PC-3 (cell line): ENCODE measurements at regions not wholly inside any gene's neighbourhood (a gene's known extent, or its start where the extent isn't known, plus 50 kb on each side); places are given as distances from the start of the nearest gene placed in this dataset.

Source experiments
- ATAC-seq: fragments of 200-7000 bp; cut with Tn5 transposase; 2 replicates; pipeline ENCODE4 v1.9.1; 2020; ENCODE audit warnings: mild to moderate bottlenecking, moderate library complexity
- BruUV-seq: library from RNA; stranded (reverse); fragments of 400-500 nt; replicated peaks from 2 replicates; lab custom pipeline; 2021; lab: Mats Ljungman, UMichigan
- CTCF ChIA-PET: fragments of 300-600 bp; sonication (Branson Sonifier 250); formaldehyde crosslinking; loops from one replicate; lab custom pipeline; 2022; ENCODE audit warnings: antibody characterized with exemption; lab: Charles Lee
- POLR2A ChIA-PET: fragments of 300-600 bp; sonication (Branson Sonifier 250); formaldehyde crosslinking; loops from one replicate; lab custom pipeline; 2022; ENCODE audit warnings: antibody characterized with exemption; ENCODE audit not compliant: unreplicated experiment; lab: Charles Lee
- DNase-seq: peaks from one replicate; pipeline ENCODE4 v3.0.0-alpha.2; 2015
- H2AFZ ChIP-seq: fragments of 300-600 bp; sonication (generic); 2 replicates; pipeline ENCODE4 v1.6.0; 2016; ENCODE audit warnings: antibody characterized with exemption, low read length
- H3F3A ChIP-seq: fragments of 300-600 bp; sonication (generic); one replicate; pipeline ENCODE4 v1.6.0; 2017; ENCODE audit warnings: antibody characterized with exemption, low read length, control low read depth, mild to moderate bottlenecking; ENCODE audit not compliant: unreplicated experiment
- H3K27ac ChIP-seq: fragments of 300-600 bp; sonication (generic); 2 replicates; pipeline ENCODE4 v1.5.1; 2016; ENCODE audit warnings: mild to moderate bottlenecking, low read length
- H3K27me3 ChIP-seq: fragments of 300-600 bp; sonication (generic); 2 replicates; pipeline ENCODE4 v1.6.1; 2016; ENCODE audit warnings: low read length, mixed read lengths
- H3K36me3 ChIP-seq: fragments of 300-600 bp; sonication (generic); 2 replicates; pipeline ENCODE4 v1.6.1; 2016; ENCODE audit warnings: low read depth, mixed run types, low read length, mixed read lengths
- H3K4me1 ChIP-seq: fragments of 300-600 bp; sonication (generic); 2 replicates; pipeline ENCODE4 v1.5.1; 2016; ENCODE audit warnings: low read length; ENCODE audit not compliant: insufficient read depth
- H3K4me2 ChIP-seq: fragments of 300-600 bp; sonication (generic); 2 replicates; pipeline ENCODE4 v1.6.0; 2016; ENCODE audit warnings: low read length
- H3K4me3 ChIP-seq: fragments of 300-600 bp; sonication (generic); 2 replicates; pipeline ENCODE4 v1.5.1; 2016; ENCODE audit warnings: mild to moderate bottlenecking, low read length, mixed read lengths
- H3K79me2 ChIP-seq: fragments of 300-600 bp; sonication (generic); 2 replicates; pipeline ENCODE4 v1.6.1; 2017; ENCODE audit warnings: low read length, mixed read lengths
- H3K9ac ChIP-seq: fragments of 300-600 bp; sonication (generic); 2 replicates; pipeline ENCODE4 v1.6.0; 2016; ENCODE audit warnings: mild to moderate bottlenecking, low read length
- H3K9me2 ChIP-seq: fragments of 300-600 bp; sonication (generic); replicated peaks from 2 replicates; pipeline ENCODE4 v1.6.1; 2016; ENCODE audit warnings: mixed run types, low read length, mixed read lengths
- H3K9me3 ChIP-seq: fragments of 300-600 bp; sonication (generic); 2 replicates; pipeline ENCODE4 v1.6.1; 2016; ENCODE audit warnings: low read length, mixed read lengths
- H4K20me1 ChIP-seq: fragments of 300-600 bp; sonication (generic); 2 replicates; pipeline ENCODE4 v1.6.1; 2016; ENCODE audit warnings: low read length, mixed read lengths
- EZH2 ChIP-seq: fragments of 300-600 bp; sonication (generic); IDR thresholded peaks from one replicate; pipeline ENCODE4 v1.6.1; 2017; ENCODE audit warnings: antibody characterized with exemption, mild to moderate bottlenecking, low read length; ENCODE audit not compliant: unreplicated experiment
- EZH2phosphoT487 ChIP-seq: fragments of 300-600 bp; sonication (generic); IDR thresholded peaks from 2 replicates; pipeline ENCODE4 v1.6.1; 2018; ENCODE audit warnings: mild to moderate bottlenecking, antibody characterized with exemption, low read length, borderline replicate concordance
- intact Hi-C: fragments of 100-400 bp; cut with micrococcal nuclease; formaldehyde crosslinking; loops from 2 replicates; pipeline ENCODE4 v1.9.0; 2023
- TF ChIP-seq, protein P1 (sequence below): fragments of 300-600 bp; sonication (generic); conservative IDR thresholded peaks from 2 replicates; pipeline ENCODE4 v1.5.1; 2017; ENCODE audit warnings: antibody characterized with exemption, low read depth, mild to moderate bottlenecking, low read length

DNA sequence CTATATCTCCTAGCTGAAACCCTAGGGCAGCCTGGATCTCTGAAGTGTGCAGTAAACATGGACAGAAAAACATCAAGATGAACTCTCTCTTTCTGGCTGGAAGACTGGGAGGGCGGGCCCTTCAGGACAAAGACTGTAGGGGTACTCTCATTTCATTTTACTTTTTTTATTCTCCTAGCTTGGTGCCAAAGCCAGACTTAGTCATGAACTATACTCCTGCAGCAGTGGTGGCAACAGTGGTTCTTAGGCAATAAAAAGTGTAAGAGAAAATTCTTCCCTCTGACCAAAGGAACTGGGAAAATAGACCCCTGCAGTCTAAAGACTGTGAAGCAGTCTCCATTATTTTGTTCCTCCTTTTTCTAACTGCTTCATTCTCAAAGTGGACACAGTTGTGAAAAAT lies 213.8 kb upstream of the JUN start:
- Histone ChIP-seq H3K4me1 (no peaks in the 10 kb centered on the region), H3K9me2 (no peaks in the 10 kb centered on the region), H4K20me1 (no peaks in the 10 kb centered on the region), H3K27ac (no peak overlapping the region), H3K27me3 (no peaks in the 10 kb centered on the region), H3K4me3 (no peak overlapping the region), H3K36me3 (no peaks in the 10 kb centered on the region), H2AFZ (no peak overlapping the region), H3K9me3 (no peaks in the 10 kb centered on the region), H3K9ac (no peak overlapping the region), H3F3A (no peaks in the 10 kb centered on the region), H3K79me2 (no peaks in the 10 kb centered on the region), H3K4me2 (no peak overlapping the region)
- no TSS peak for BruUV-seq
- intact Hi-C loops: no loop called here
- CTCF ChIA-PET: no interaction called here
- DNase-seq (no peak), ATAC-seq (no peak)
- TF ChIP-seq EZH2 (no peak), EZH2phosphoT487 (no peak)
- TF ChIP-seq, protein P1, sequence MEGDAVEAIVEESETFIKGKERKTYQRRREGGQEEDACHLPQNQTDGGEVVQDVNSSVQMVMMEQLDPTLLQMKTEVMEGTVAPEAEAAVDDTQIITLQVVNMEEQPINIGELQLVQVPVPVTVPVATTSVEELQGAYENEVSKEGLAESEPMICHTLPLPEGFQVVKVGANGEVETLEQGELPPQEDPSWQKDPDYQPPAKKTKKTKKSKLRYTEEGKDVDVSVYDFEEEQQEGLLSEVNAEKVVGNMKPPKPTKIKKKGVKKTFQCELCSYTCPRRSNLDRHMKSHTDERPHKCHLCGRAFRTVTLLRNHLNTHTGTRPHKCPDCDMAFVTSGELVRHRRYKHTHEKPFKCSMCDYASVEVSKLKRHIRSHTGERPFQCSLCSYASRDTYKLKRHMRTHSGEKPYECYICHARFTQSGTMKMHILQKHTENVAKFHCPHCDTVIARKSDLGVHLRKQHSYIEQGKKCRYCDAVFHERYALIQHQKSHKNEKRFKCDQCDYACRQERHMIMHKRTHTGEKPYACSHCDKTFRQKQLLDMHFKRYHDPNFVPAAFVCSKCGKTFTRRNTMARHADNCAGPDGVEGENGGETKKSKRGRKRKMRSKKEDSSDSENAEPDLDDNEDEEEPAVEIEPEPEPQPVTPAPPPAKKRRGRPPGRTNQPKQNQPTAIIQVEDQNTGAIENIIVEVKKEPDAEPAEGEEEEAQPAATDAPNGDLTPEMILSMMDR: no peak
- POLR2A ChIA-PET: no interaction called here

DNA sequence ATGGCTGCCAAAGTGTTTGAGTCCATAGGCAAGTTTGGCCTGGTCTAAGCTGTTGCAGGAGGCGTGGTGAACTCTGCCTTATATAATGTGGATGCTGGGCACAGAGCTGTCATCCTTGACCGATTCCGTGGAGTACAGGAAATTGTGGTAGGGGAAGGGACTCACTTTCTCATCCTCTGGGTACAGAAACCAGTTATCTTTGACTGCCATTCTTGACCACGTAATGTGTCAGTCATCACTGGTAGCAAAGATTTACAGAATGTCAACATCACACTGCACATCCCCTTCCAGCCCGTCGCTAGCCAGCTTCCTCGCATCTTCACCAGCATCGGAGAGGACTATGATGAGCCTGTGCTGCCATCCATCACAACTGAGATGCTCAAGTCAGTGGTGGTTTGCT lies 215.8 kb upstream of the JUN start:
- POLR2A ChIA-PET: no interaction called here
- BruUV-seq: no TSS peak

DNA sequence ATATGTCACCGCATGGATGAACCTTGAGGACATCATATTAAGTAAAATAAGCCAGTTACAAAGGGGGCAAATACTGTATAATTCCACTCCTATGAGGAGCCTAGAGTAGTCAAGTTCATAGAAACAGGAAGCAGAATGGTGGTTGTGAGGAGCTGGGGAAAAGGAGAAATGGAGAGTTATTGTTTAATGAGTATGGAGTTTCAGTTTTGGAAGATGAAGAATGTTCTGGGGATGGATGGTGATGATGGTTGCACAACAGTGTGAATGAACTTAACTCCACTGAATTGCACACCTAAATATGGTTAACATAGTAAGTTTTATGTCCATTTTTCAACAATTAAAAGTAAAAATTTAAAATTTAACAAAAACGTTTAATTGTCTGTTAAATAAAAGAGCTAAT lies 220.9 kb upstream of the JUN start:
- Histone ChIP-seq H4K20me1 (no peaks in the 10 kb centered on the region), H3K4me3 (no peak overlapping the region), H2AFZ (no peak overlapping the region), H3K27me3 (no peaks in the 10 kb centered on the region), H3K79me2 (no peaks in the 10 kb centered on the region), H3K4me2 (no peak overlapping the region), H3K27ac (no peak overlapping the region), H3K9me2 (no peaks in the 10 kb centered on the region), H3K36me3 (no peaks in the 10 kb centered on the region), H3F3A (no peaks in the 10 kb centered on the region), H3K9me3 (no peaks in the 10 kb centered on the region), H3K9ac (no peak overlapping the region), H3K4me1 (no peaks in the 10 kb centered on the region)
- CTCF ChIA-PET: no interaction called here
- TF ChIP-seq, protein P1: no peak
- TF ChIP-seq EZH2phosphoT487 (no peak), EZH2 (no peak)
- POLR2A ChIA-PET: no interaction called here
- no peak for DNase-seq
- ATAC-seq: no peak
- no TSS peak for BruUV-seq
- intact Hi-C loops: no loop called here

More for the DNA sequence above, 215.8 kb upstream of the JUN start:
- Histone ChIP-seq H3K9me2 (no peaks in the 10 kb centered on the region), H3K36me3 (no peaks in the 10 kb centered on the region), H4K20me1 (no peaks in the 10 kb centered on the region), H3K4me1 (no peaks in the 10 kb centered on the region), H3K4me2 (no peak overlapping the region), H3F3A (no peaks in the 10 kb centered on the region), H3K9ac (no peak overlapping the region), H3K27ac (no peak overlapping the region), H2AFZ (no peak overlapping the region), H3K79me2 (no peaks in the 10 kb centered on the region), H3K9me3 (no peaks in the 10 kb centered on the region), H3K27me3 (no peaks in the 10 kb centered on the region), H3K4me3 (no peak overlapping the region)
- intact Hi-C loops: no loop called here
- no peak for ATAC-seq
- CTCF ChIA-PET: no interaction called here
- TF ChIP-seq EZH2: no peak
- no peak for TF ChIP-seq EZH2phosphoT487
- TF ChIP-seq, protein P1: no peak
- no peak for DNase-seq
